ENCODE measurements at regions not wholly inside any gene's neighbourhood (a gene's known extent, or its start where the extent isn't known, plus 50 kb on each side); places are given as distances from the start of the nearest gene placed in this dataset.

- no peak overlapping the region for H3K4me3 ChIP-seq (ENCODE audit: low read depth, low read length)
- DNase-seq (ENCODE audit: low read depth): no peak
- TF ChIP-seq CTCF (conservative IDR thresholded peaks at IDR 0.05; ENCODE audit: low read depth, low read length): no peak
Measured at GRCh38 chr7:25294624-25295023, 66.3 kb upstream of the NPVF start.

GRCh38 chr7:25295387-25295786 lies 67.1 kb upstream of the NPVF start:
- no peak for TF ChIP-seq CTCF (conservative IDR thresholded peaks at IDR 0.05; ENCODE audit: low read depth, low read length)
- no peak for DNase-seq (ENCODE audit: low read depth)
- H3K4me3 ChIP-seq (ENCODE audit: low read depth, low read length): no peak overlapping the region

- no peak for DNase-seq (ENCODE audit: low read depth)
- H3K4me3 ChIP-seq (ENCODE audit: low read depth, low read length): no peak overlapping the region
- TF ChIP-seq CTCF (conservative IDR thresholded peaks at IDR 0.05; ENCODE audit: low read depth, low read length): no peak
Measured at GRCh38 chr7:25296086-25296485, 67.8 kb upstream of the NPVF start.

GRCh38 chr7:25297278-25297677 lies 69.0 kb upstream of the NPVF start:
- H3K4me3 ChIP-seq (ENCODE audit: low read depth, low read length): no peak overlapping the region
- TF ChIP-seq CTCF (conservative IDR thresholded peaks at IDR 0.05; ENCODE audit: low read depth, low read length): no peak
- no peak for DNase-seq (ENCODE audit: low read depth)

DNA sequence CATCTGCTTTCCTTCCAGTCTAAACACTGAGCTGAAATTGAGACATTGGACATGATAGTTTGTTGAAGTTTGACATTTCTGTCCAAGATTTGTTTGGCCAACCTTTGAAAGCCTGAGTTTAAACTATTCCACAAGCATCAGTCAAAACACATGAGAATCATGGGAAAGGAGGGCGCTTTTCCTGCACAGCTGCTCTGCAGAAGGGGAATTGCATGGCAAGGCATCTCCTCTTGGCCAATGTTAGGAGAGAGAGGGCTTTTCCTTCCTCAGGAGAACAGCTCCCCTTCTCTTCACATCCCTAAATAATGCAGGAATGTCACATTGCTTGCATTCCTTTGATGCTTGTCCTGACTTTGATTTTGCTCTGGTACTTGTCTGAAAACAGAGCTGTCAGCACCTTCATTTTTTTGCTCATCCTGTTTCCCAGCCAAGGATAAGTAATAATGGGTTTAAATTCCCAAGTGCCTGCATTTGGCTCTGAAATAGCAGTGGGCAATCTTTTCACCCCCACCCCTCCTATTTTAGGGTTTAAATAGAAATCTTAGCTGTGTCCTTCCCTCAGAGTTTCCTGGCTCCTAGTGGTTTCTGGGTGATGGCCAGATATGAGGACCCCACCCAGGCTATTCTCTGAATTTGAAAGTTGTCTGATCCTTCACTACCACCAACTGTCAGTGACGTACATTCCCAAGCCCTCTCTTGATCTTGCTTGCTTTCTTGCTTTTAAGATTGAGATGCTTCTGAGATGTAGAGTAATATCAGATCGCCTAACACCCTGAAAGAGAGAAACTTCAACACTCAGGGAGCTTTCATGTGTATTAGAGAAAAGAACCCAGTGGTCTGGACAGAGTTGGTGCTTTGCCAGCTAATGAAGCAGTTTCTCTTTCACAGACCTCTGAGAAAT lies 75.2 kb upstream of the NPVF start:
- no peak for DNase-seq (ENCODE audit: low read depth)
- no peak overlapping the region for H3K4me3 ChIP-seq (ENCODE audit: low read depth, low read length)
- TF ChIP-seq CTCF (conservative IDR thresholded peaks at IDR 0.05; ENCODE audit: low read depth, low read length): no peak

DNA sequence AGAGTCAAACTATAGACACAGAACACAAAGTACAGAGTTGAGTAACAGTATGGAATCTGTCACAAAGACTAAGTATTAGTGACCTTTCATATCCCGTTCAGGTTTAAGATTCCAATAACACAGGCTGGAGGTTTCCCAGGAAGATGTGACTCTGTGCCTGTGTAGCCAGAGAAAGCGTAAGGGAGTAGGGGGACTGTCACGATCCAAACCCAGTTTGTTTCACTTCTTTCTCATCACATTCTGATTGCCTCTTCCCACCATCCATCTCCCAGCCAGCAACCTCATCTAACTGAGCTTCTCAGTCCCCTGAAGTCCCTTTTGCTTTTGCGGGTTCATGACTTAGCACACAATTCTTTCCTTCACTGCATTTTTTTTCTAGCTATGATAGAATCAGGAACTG lies 76.4 kb upstream of the NPVF start:
- TF ChIP-seq CTCF (conservative IDR thresholded peaks at IDR 0.05; ENCODE audit: low read depth, low read length): no peak
- no peak for DNase-seq (ENCODE audit: low read depth)

DNA sequence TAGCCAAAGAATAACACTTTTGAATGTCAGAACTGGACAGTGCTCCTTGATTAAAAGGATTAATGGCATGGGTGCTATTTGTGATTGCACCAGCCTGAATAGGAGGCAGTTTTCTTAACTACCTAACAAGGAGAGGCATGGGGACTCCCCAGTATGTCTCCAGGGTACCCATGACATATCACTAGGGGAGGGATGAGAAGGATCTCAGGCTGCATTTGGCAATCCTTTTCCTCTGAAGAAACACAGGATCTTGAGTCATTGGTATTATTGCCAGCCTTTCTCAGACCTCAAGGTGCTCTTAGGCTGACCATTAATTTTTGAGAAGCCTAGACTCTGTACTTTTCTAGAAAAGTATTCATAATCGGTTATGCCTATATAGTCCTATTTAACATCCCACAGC lies 77.5 kb upstream of the NPVF start:
- H3K4me3 ChIP-seq (ENCODE audit: low read depth, low read length): no peak overlapping the region
- no peak for DNase-seq (ENCODE audit: low read depth)
- no peak for TF ChIP-seq CTCF (conservative IDR thresholded peaks at IDR 0.05; ENCODE audit: low read depth, low read length)

More for the DNA sequence above, 76.4 kb upstream of the NPVF start:
- no peak overlapping the region for H3K4me3 ChIP-seq (ENCODE audit: low read depth, low read length)
